Loucy (cell line): ENCODE measurements at regions not wholly inside any gene's neighbourhood (a gene's known extent, or its start where the extent isn't known, plus 50 kb on each side); places are given as distances from the start of the nearest gene placed in this dataset.

Source experiments
- H2AFZ ChIP-seq: fragments of 200-600 bp; sonication (generic); 2 replicates; pipeline ENCODE4 v1.6.0; 2016; ENCODE audit warnings: antibody characterized with exemption, mild to moderate bottlenecking, low read length, moderate library complexity
- H3F3A ChIP-seq: fragments of 200-600 bp; 2 replicates; pipeline ENCODE4 v1.6.0; 2016; ENCODE audit warnings: antibody characterized with exemption, low read depth, mild to moderate bottlenecking
- H3K27me3 ChIP-seq: fragments of 200-600 bp; sonication (generic); 2 replicates; pipeline ENCODE4 v1.6.1; 2014; ENCODE audit warnings: low read length, mild to moderate bottlenecking; ENCODE audit not compliant: insufficient read depth, poor library complexity, severe bottlenecking
- H3K36me3 ChIP-seq: fragments of 200-600 bp; sonication (generic); 2 replicates; pipeline ENCODE4 v1.6.1; 2016; ENCODE audit warnings: low read length; ENCODE audit not compliant: insufficient read depth
- H3K4me1 ChIP-seq: fragments of 200-600 bp; sonication (generic); 2 replicates; pipeline ENCODE4 v1.5.1; 2014; ENCODE audit warnings: low read length, mild to moderate bottlenecking; ENCODE audit not compliant: insufficient read depth, poor library complexity, severe bottlenecking
- H3K4me2 ChIP-seq: fragments of 200-600 bp; sonication (generic); 2 replicates; pipeline ENCODE4 v1.6.0; 2014; ENCODE audit warnings: antibody characterized with exemption, low read length, low read depth, mild to moderate bottlenecking; ENCODE audit not compliant: poor library complexity, severe bottlenecking
- H3K4me3 ChIP-seq: fragments of 200-600 bp; sonication (generic); 2 replicates; pipeline ENCODE4 v1.5.1; 2014; ENCODE audit warnings: low read length, mild to moderate bottlenecking, mixed read lengths; ENCODE audit not compliant: poor library complexity, severe bottlenecking
- H3K79me2 ChIP-seq: fragments of 200-600 bp; sonication (generic); 2 replicates; pipeline ENCODE4 v1.6.1; 2014; ENCODE audit warnings: low read length; ENCODE audit not compliant: insufficient read depth
- H3K9ac ChIP-seq: fragments of 200-600 bp; sonication (generic); 2 replicates; pipeline ENCODE4 v1.6.0; 2014; ENCODE audit warnings: mild to moderate bottlenecking, low read depth, low read length, moderate library complexity; ENCODE audit not compliant: poor library complexity, severe bottlenecking
- H3K9me2 ChIP-seq: fragments of 200-600 bp; sonication (generic); replicated peaks from 2 replicates; pipeline ENCODE4 v1.6.1; 2016; ENCODE audit warnings: low read depth, low read length, mixed read lengths
- H3K9me3 ChIP-seq: fragments of 200-600 bp; sonication (generic); 2 replicates; pipeline ENCODE4 v1.6.1; 2014; ENCODE audit warnings: mild to moderate bottlenecking, antibody characterized with exemption, low read length, low read depth; ENCODE audit not compliant: insufficient read depth
- H4K20me1 ChIP-seq: fragments of 200-600 bp; sonication (generic); 2 replicates; pipeline ENCODE4 v1.6.0; 2014; ENCODE audit warnings: antibody characterized with exemption, low read length, mild to moderate bottlenecking; ENCODE audit not compliant: insufficient read depth, poor library complexity, severe bottlenecking
- EZH2phosphoT487 ChIP-seq: fragments of 200-600 bp; IDR thresholded peaks from 2 replicates; pipeline ENCODE4 v1.6.1; 2018; ENCODE audit warnings: antibody characterized with exemption, mild to moderate bottlenecking, moderate library complexity, borderline replicate concordance
- TF ChIP-seq, protein P1 (sequence below): fragments of 200-600 bp; sonication (generic); conservative IDR thresholded peaks from 2 replicates; pipeline ENCODE4 v1.5.1; 2014; ENCODE audit warnings: mild to moderate bottlenecking, antibody characterized with exemption, low read length

- Histone ChIP-seq H3K79me2 (no peaks in the 10 kb centered on the region), H4K20me1 (no peaks in the 10 kb centered on the region), H3K4me2 (no peak overlapping the region), H3K9me3 (no peaks in the 10 kb centered on the region), H2AFZ (no peak overlapping the region), H3K4me3 (no peak overlapping the region), H3K27me3 (no peaks in the 10 kb centered on the region), H3K9me2 (no peaks in the 10 kb centered on the region), H3K4me1 (no peaks in the 10 kb centered on the region), H3F3A (no peaks in the 10 kb centered on the region), H3K36me3 (no peaks in the 10 kb centered on the region), H3K9ac (no peak overlapping the region)
- no peak for TF ChIP-seq EZH2phosphoT487
- TF ChIP-seq, protein P1, sequence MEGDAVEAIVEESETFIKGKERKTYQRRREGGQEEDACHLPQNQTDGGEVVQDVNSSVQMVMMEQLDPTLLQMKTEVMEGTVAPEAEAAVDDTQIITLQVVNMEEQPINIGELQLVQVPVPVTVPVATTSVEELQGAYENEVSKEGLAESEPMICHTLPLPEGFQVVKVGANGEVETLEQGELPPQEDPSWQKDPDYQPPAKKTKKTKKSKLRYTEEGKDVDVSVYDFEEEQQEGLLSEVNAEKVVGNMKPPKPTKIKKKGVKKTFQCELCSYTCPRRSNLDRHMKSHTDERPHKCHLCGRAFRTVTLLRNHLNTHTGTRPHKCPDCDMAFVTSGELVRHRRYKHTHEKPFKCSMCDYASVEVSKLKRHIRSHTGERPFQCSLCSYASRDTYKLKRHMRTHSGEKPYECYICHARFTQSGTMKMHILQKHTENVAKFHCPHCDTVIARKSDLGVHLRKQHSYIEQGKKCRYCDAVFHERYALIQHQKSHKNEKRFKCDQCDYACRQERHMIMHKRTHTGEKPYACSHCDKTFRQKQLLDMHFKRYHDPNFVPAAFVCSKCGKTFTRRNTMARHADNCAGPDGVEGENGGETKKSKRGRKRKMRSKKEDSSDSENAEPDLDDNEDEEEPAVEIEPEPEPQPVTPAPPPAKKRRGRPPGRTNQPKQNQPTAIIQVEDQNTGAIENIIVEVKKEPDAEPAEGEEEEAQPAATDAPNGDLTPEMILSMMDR: no peak
Observed at GRCh38 chr3:101166150-101166549, 154.2 kb downstream of the IMPG2 start.

DNA sequence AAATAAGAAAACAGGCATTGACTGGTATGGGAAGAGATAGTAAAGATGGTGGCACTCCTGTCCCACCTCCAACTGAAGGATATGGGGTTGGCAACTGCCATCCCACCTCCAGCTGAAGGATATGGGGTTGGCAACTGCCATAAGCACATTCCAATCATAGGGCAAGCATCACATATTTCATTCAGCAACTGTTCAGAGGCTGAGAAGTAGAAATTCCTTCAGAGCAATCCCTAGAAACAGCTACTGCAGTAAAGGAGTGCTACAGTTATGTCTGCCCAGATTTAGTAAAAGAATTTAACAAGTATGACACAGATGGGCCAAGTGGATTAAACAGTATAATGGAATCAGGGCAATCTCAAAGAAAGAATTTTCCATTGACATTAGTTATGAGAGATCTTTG lies 156.8 kb downstream of the IMPG2 start:
- Histone ChIP-seq H3K4me3 (no peak overlapping the region), H3K4me1 (no peaks in the 10 kb centered on the region), H3K79me2 (no peaks in the 10 kb centered on the region), H3K9ac (no peak overlapping the region), H3K4me2 (no peak overlapping the region), H3K27me3 (no peaks in the 10 kb centered on the region), H3K9me3 (no peaks in the 10 kb centered on the region), H3K9me2 (no peaks in the 10 kb centered on the region), H2AFZ (no peak overlapping the region), H4K20me1 (no peaks in the 10 kb centered on the region), H3K36me3 (no peaks in the 10 kb centered on the region), H3F3A (no peaks in the 10 kb centered on the region)
- TF ChIP-seq EZH2phosphoT487: no peak
- TF ChIP-seq, protein P1: no peak

- TF ChIP-seq, protein P1: no peak
- TF ChIP-seq EZH2phosphoT487: no peak
- Histone ChIP-seq H3K79me2 (no peaks in the 10 kb centered on the region), H3K4me1 (no peaks in the 10 kb centered on the region), H4K20me1 (no peaks in the 10 kb centered on the region), H3F3A (no peaks in the 10 kb centered on the region), H3K27me3 (no peaks in the 10 kb centered on the region), H3K9me2 (no peaks in the 10 kb centered on the region), H3K9me3 (no peaks in the 10 kb centered on the region), H3K4me3 (no peak overlapping the region), H3K4me2 (no peak overlapping the region), H3K36me3 (no peaks in the 10 kb centered on the region), H3K9ac (no peak overlapping the region), H2AFZ (no peak overlapping the region)
Observed at GRCh38 chr3:101159478-101159877, 160.9 kb downstream of the IMPG2 start.
